Type B pancreatic cell (in vitro differentiated cells): ENCODE measurements at regions not wholly inside any gene's neighbourhood (a gene's known extent, or its start where the extent isn't known, plus 50 kb on each side); places are given as distances from the start of the nearest gene placed in this dataset.

Source experiments
- DNase-seq: peaks from one replicate; pipeline ENCODE4 v3.0.0; 2021; ENCODE audit warnings: mixed read lengths; ENCODE audit not compliant: unreplicated experiment; ENCODE audit errors: extremely low spot score
- H3K27ac Mint-ChIP-seq: 2 replicates; pipeline ENCODE4 v1.8.0; 2021; ENCODE audit warnings: mild to moderate bottlenecking, mixed read lengths
- H3K27me3 Mint-ChIP-seq: 2 replicates; pipeline ENCODE4 v1.8.0; 2021; ENCODE audit warnings: mixed read lengths
- H3K36me3 Mint-ChIP-seq: 2 replicates; pipeline ENCODE4 v1.8.0; 2021; ENCODE audit warnings: mixed read lengths
- H3K4me1 Mint-ChIP-seq: one replicate; pipeline ENCODE4 v1.8.0; 2021; ENCODE audit warnings: mixed read lengths; ENCODE audit not compliant: unreplicated experiment
- H3K4me3 Mint-ChIP-seq: 2 replicates; pipeline ENCODE4 v1.8.0; 2021; ENCODE audit warnings: mild to moderate bottlenecking, mixed read lengths
- H3K9me3 Mint-ChIP-seq: 2 replicates; pipeline ENCODE4 v1.8.0; 2021; ENCODE audit warnings: mixed read lengths
- TF ChIP-seq, protein P1 (sequence below): fragments of 200-600 bp; sonication (generic); conservative IDR thresholded peaks from 2 replicates; pipeline ENCODE4 v1.5.0; 2021; ENCODE audit warnings: antibody characterized with exemption, mild to moderate bottlenecking

GRCh38 chr13:18949970-18950369 lies 231.7 kb downstream of the TUBA3C start:
- TF ChIP-seq, protein P1, sequence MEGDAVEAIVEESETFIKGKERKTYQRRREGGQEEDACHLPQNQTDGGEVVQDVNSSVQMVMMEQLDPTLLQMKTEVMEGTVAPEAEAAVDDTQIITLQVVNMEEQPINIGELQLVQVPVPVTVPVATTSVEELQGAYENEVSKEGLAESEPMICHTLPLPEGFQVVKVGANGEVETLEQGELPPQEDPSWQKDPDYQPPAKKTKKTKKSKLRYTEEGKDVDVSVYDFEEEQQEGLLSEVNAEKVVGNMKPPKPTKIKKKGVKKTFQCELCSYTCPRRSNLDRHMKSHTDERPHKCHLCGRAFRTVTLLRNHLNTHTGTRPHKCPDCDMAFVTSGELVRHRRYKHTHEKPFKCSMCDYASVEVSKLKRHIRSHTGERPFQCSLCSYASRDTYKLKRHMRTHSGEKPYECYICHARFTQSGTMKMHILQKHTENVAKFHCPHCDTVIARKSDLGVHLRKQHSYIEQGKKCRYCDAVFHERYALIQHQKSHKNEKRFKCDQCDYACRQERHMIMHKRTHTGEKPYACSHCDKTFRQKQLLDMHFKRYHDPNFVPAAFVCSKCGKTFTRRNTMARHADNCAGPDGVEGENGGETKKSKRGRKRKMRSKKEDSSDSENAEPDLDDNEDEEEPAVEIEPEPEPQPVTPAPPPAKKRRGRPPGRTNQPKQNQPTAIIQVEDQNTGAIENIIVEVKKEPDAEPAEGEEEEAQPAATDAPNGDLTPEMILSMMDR, result no peak

GRCh38 chr13:18949489-18949761 lies 232.2 kb downstream of the TUBA3C start:
- Mint-ChIP-seq H3K27ac (no peak overlapping the region), H3K9me3 (peaks cover 6% of the 10 kb centered on the region), H3K4me1 (no peaks in the 10 kb centered on the region), H3K27me3 (no peaks in the 10 kb centered on the region), H3K36me3 (no peaks in the 10 kb centered on the region), H3K4me3 (no peak overlapping the region)
- TF ChIP-seq, protein P1, result no peak
- no peak for DNase-seq

More at GRCh38 chr13:18949970-18950369, 231.7 kb downstream of the TUBA3C start:
- no peaks in the 10 kb centered on the region for H3K27me3 Mint-ChIP-seq
- H3K4me1 Mint-ChIP-seq, result no peaks in the 10 kb centered on the region
- H3K4me3 Mint-ChIP-seq, result no peak overlapping the region
- no peaks in the 10 kb centered on the region for H3K36me3 Mint-ChIP-seq
- no peak for DNase-seq
- H3K27ac Mint-ChIP-seq, result no peak overlapping the region
- H3K9me3 Mint-ChIP-seq, result peaks cover 11% of the 10 kb centered on the region

DNA sequence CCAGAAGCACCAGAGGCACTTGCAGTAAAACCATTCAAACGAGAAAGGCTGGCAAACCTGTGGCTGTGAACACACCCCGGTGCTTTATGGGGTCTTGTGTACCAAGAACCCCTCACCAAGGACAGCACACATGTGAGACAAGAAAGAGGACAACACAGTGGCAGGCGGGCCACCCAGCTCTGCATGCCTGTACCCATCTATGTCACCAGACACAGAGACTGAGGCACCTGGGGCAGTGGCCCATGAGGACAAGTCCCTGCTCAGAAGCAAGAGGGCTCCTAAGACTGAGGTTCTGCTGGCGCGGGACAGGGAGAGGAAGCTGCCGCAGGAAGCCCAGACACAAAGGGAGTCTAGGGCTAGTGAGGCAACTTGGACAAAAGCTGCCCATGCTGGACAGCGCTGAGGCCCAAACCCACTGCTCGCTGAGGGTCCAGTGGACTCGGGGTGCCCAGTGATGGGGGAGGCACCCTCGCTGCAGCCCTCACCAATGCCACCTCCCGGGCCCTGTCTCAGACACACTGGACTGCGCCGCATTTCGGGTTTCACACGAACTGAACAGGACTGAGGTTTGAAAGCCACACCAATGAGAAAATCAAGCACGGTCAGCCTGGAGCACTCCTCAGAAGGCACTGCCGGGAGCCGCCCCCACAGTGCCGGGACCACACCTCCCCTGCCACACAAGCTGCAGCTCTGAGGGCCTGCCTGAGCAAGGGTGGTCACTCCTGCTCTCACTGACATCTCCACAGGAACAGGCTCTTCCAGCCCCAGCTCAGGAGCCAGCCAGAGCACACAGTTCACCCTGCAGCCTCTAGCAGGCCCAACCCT lies 232.7 kb downstream of the TUBA3C start:
- no peak for DNase-seq
- peaks cover 3% of the 10 kb centered on the region for H3K9me3 Mint-ChIP-seq
- H3K36me3 Mint-ChIP-seq, result no peaks in the 10 kb centered on the region
- no peak overlapping the region for H3K4me3 Mint-ChIP-seq
- no peaks in the 10 kb centered on the region for H3K27me3 Mint-ChIP-seq
- H3K4me1 Mint-ChIP-seq, result no peaks in the 10 kb centered on the region
- no peak overlapping the region for H3K27ac Mint-ChIP-seq
- TF ChIP-seq, protein P1, result no peak

GRCh38 chr13:18948012-18948663 lies 233.5 kb downstream of the TUBA3C start:
- no peak overlapping the region for H3K4me3 Mint-ChIP-seq
- H3K9me3 Mint-ChIP-seq, result no peaks in the 10 kb centered on the region
- no peak overlapping the region for H3K27ac Mint-ChIP-seq

DNA sequence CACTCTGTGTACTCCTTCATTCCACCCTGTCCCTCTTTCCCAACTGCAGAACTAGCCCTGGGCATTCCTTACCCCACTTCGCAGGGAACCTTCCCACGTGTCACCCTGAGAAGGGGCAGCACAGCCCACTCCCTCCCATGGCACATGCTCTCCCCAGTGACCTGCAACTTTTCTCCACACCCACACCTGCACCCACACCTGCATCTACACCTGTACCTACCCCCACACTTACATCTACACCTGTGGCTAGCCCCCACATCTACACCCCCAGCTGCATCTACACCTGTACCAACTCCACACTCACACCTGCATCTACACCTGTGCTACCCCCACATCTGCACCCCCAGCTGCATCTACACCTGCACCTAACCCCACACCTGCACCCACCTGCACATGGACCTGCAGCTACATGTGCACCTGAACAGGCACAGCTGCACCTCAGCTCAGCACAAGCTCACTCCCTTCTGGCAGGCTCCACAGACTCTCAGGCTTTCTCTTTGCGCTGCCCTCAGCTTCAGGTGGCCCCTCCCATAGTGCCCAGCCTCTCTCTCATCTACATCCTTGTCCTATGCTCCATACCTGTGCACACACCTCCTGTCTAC lies 234.1 kb downstream of the TUBA3C start:
- Mint-ChIP-seq H3K27me3 (no peaks in the 10 kb centered on the region), H3K9me3 (no peaks in the 10 kb centered on the region)

More at GRCh38 chr13:18948012-18948663, 233.5 kb downstream of the TUBA3C start:
- TF ChIP-seq, protein P1, result no peak
- H3K4me1 Mint-ChIP-seq, result no peaks in the 10 kb centered on the region
- H3K36me3 Mint-ChIP-seq, result no peaks in the 10 kb centered on the region
- no peaks in the 10 kb centered on the region for H3K27me3 Mint-ChIP-seq
- no peak for DNase-seq

More for the DNA sequence above, 234.1 kb downstream of the TUBA3C start:
- no peak overlapping the region for H3K27ac Mint-ChIP-seq
- H3K4me3 Mint-ChIP-seq, result no peak overlapping the region
- no peaks in the 10 kb centered on the region for H3K36me3 Mint-ChIP-seq
- DNase-seq, result no peak
- TF ChIP-seq, protein P1, result no peak
- no peaks in the 10 kb centered on the region for H3K4me1 Mint-ChIP-seq
